ENCODE measurements at regions not wholly inside any gene's neighbourhood (a gene's known extent, or its start where the extent isn't known, plus 50 kb on each side); places are given as distances from the start of the nearest gene placed in this dataset.

DNA sequence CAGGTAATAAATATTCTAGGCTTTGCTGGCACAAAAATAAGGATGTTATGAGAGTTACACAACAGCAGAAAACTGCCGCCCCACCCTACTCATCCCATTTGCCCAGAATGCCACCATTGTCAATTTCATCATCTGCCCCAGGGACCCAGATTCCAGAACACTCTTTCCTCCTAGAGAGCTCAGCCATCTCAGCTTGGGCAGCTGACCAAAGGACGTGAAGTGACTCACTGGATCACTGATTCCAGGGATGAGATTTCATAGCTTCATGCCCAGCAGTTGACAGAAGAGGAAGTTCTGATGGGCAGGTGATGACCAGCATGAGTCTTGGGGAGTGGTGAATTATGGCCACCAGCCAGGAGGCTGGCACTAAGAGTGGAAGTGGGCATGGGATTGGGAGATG, 450.3 kb downstream of the RMST start:
- no peak for DNase-seq (ENCODE audit: low read depth in 2 of 3, low spot score in 2 of 3)

DNA sequence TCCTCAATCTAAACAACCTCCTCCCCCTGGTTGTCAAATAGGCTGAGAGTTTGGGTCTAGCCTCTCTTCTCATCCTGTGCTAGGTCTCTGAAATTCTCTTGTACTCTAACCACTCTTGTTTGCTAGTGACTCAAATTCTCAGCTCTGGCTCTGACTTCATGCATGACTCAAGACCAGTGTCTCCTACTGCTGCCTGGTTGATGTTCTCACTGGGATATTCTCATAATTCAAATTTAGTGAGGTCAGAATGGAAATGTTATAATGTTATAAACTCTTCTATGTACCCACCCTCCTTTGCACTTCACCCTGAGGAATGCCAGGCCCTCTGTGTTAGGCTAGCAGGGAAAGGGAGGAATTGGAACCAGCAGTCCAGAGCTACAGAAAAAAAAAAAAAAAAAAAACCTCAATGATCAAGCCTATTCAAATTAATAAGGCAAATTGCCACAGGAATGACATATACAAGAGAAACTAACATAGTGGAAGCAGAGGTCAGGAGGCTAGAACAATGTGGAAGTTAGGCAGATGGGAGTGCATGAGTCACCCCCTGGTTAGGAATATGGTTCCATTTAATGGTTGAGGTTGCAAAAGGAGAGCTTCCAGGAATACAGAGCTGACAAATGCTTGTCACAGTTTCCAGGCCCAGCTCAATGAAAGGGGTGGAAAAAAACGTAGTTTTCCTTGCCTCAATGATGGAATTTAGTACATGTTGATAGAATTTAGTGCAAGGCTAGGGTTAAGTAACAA, 459.5 kb downstream of the RMST start:
- DNase-seq (ENCODE audit: low read depth in 2 of 3, low spot score in 2 of 3), result no peak

GRCh38 chr12:97923546-97923945, 460.9 kb downstream of the RMST start:
- DNase-seq (ENCODE audit: low read depth in 2 of 3, low spot score in 2 of 3), result no peak

GRCh38 chr12:97924122-97924521, 461.5 kb downstream of the RMST start:
- no peak for DNase-seq (ENCODE audit: low read depth in 2 of 3, low spot score in 2 of 3)

GRCh38 chr12:97927977-97928376, 465.4 kb downstream of the RMST start:
- DNase-seq (ENCODE audit: low read depth in 2 of 3, low spot score in 2 of 3), result no peak

DNA sequence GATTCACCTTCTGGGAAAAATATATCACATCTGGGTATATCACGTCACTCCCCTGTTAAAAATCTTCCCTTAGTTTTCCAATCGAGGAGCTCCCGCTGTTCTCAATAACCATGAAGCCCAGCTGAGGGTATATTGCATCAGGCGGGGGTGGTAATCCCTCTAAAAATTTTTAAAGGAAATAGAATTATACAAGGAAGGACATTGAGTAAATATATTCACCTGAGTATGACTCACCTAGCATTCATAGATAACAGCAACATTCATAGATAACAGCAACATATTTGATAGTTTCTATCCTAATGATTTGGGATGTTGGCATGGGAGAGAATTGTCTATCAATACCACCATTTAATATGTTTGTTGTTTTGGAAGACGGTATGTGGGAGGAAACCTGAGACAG, 473.6 kb downstream of the RMST start:
- DNase-seq (ENCODE audit: low read depth in 2 of 3, low spot score in 2 of 3), result no peak

DNA sequence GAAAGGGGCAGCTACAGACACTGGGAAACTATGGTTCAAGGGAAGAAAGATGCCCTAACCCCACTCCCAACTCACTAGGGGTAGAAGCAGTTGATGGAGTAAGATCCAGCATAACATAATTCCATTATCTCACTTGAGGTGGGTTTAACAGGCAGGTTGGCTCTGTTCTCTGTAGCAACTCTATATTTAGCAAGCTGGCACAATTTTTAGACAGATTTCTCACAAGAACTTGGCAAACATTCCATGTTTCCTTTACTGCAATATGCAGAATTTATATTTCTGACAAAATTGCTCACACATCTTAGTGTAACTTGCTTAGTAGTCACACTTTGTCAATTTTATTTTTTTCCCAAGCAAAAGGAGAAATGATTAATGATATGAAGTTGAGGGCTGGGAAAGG, 475.4 kb downstream of the RMST start:
- no peak for DNase-seq (ENCODE audit: low read depth in 2 of 3, low spot score in 2 of 3)

- DNase-seq (ENCODE audit: low read depth in 2 of 3, low spot score in 2 of 3), result no peak
These were observed 476.6 kb downstream of the RMST start for GRCh38 chr12:97939156-97939555.

GRCh38 chr12:97940105-97940504, 477.5 kb downstream of the RMST start:
- no peak for DNase-seq (ENCODE audit: low read depth in 2 of 3, low spot score in 2 of 3)

DNA sequence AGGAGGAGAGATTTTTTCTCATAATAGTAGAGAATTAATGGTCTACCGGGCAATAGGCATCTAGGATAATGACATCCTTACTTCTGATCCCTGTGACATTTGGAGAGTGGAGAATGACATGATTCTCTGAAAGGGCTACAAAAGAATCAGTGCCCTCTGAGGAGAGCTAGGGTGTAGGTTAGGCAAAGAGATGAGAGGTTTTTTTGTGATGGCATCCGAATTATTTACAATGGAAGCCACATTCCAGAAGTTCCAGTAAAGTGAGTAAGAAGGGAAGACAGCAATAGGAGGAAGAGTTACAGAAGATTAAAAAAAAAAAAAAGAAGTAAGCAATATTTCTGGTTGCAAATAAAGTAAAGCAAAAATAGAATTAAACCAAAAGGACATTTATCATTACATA, 478.0 kb downstream of the RMST start:
- no peak for DNase-seq (ENCODE audit: low read depth in 2 of 3, low spot score in 2 of 3)

DNA sequence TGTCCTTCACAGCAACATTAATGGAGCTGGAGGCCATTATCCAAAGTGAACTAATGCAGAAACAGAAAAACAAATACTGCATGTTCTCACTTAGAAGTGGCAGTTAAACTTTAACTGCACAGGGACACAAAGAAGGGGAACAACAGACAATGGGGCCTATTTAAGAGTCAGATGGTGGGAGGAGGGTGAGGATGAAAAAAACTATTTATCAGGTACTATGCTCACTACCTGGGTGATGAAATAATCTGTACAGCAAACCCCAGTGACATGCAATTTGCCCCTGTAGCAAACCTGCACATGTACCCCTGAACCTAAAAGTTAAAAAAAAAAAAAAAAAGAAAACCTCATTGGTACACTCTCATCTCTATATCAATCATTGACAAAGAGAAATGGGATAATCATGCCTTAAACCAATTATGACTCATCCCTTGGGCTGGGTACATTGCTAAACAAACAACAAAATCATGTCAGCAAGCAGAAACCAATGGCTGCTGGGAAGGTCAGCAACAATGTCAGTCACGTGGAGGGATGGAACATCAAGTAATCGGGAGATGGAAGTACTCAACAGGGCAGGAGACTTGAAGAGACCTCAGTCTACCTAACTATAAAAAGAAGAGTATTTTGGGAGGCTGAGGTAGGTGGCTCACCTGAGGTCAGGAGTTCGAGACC, 479.2 kb downstream of the RMST start:
- no peak for DNase-seq (ENCODE audit: low read depth in 2 of 3, low spot score in 2 of 3)

- DNase-seq (ENCODE audit: low read depth in 2 of 3, low spot score in 2 of 3), result no peak
These were observed 480.8 kb downstream of the RMST start for GRCh38 chr12:97943359-97943758.

DNA sequence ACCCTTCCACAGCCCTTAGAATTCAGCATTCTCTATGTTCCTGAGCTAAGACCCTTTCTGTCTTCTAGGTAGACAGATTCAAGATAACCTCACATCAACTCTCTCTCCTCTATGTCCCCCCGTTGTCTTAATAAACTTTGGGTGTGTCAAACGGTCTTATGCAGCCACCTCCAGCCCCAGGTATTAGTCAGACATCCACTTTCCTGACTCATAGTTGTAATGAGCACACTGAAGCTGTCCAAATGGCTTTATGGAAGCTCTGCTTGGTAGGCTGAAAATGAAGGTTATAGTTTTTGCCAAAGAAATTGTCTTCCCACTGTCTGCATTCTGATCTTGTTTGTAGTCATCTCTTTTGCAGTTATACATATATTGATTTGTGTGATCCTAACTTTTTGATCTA, 482.0 kb downstream of the RMST start:
- DNase-seq (ENCODE audit: low read depth in 2 of 3, low spot score in 2 of 3), result no peak

- no peak for DNase-seq (ENCODE audit: low read depth in 2 of 3, low spot score in 2 of 3)
These were observed 484.1 kb downstream of the RMST start for GRCh38 chr12:97946701-97947100.

DNA sequence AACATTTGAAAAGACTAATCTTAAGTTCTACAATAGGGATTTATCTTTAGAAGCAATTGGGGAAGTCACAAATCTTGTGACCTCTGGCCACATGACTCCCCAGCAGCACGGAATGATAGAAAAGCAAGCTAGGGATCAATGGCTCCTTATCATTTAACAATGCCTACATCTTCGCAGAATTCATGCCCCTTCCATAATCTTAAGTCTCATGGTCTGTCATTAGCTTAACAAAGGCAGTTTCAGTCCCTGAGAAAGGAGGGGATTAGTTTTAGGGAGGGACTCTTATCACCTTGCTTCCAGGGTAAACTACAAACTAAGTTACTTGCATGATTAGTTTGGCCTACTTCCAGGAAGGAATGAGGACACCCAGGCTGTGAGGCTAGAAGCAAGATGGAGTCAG, 486.0 kb downstream of the RMST start:
- no peak for DNase-seq (ENCODE audit: low read depth in 2 of 3, low spot score in 2 of 3)

GRCh38 chr12:97951239-97951638, 488.6 kb downstream of the RMST start:
- no peak for DNase-seq (ENCODE audit: low read depth in 2 of 3, low spot score in 2 of 3)

- no peak for DNase-seq (ENCODE audit: low read depth in 2 of 3, low spot score in 2 of 3)
These were observed 489.1 kb downstream of the RMST start for GRCh38 chr12:97951717-97952116.

- DNase-seq (ENCODE audit: low read depth in 2 of 3, low spot score in 2 of 3), result no peak
These were observed 494.5 kb downstream of the RMST start for GRCh38 chr12:97957109-97957508.

GRCh38 chr12:97960225-97960624, 497.6 kb downstream of the RMST start:
- no peak for DNase-seq (ENCODE audit: low read depth in 2 of 3, low spot score in 2 of 3)

- peak in 2 of 3 donors; percentile 7 to 33 for DNase-seq (ENCODE audit: low read depth in 2 of 3, low spot score in 2 of 3)
These were observed 498.4 kb downstream of the RMST start for GRCh38 chr12:97960741-97961608.

GRCh38 chr12:97967831-97968230, 505.2 kb downstream of the RMST start:
- DNase-seq (ENCODE audit: low read depth in 2 of 3, low spot score in 2 of 3), result no peak

Measured in hematopoietic multipotent progenitor cell (in vitro differentiated cells).